HEK293 (cell line): ENCODE measurements at regions not wholly inside any gene's neighbourhood (a gene's known extent, or its start where the extent isn't known, plus 50 kb on each side); places are given as distances from the start of the nearest gene placed in this dataset.

Experiments
- KLF1 ChIP-seq: fragments of 450-650 bp; formaldehyde crosslinking; IDR thresholded peaks from 2 replicates; pipeline ENCODE4 v1.5.1; 2016; ENCODE audit warnings: missing biosample characterization, missing genetic modification characterization
- ZBTB7A ChIP-seq: fragments of 450-650 bp; formaldehyde crosslinking; IDR thresholded peaks from 2 replicates; pipeline ENCODE4 v1.5.1; 2016; ENCODE audit warnings: low read depth, missing biosample characterization, missing genetic modification characterization
- ZNF426 ChIP-seq: fragments of 450-650 bp; formaldehyde crosslinking; IDR thresholded peaks from 2 replicates; pipeline ENCODE4 v1.5.1; 2017; ENCODE audit warnings: missing biosample characterization, missing genetic modification characterization, mild to moderate bottlenecking, inconsistent platforms, moderate library complexity
- TF ChIP-seq, protein P1 (sequence below): fragments of 450-650 bp; formaldehyde crosslinking; IDR thresholded peaks from 2 replicates; pipeline ENCODE4 v1.5.1; 2016; ENCODE audit warnings: missing biosample characterization, missing genetic modification characterization
- TF ChIP-seq, protein P2 (sequence below): fragments of 450-650 bp; formaldehyde crosslinking; IDR thresholded peaks from 2 replicates; pipeline ENCODE4 v1.5.1; 2016; ENCODE audit warnings: missing biosample characterization, missing genetic modification characterization
- TF ChIP-seq, protein P3 (sequence below): fragments of 450-650 bp; formaldehyde crosslinking; IDR thresholded peaks from 2 replicates; pipeline ENCODE4 v1.5.1; 2016; ENCODE audit warnings: missing biosample characterization, missing genetic modification characterization

DNA sequence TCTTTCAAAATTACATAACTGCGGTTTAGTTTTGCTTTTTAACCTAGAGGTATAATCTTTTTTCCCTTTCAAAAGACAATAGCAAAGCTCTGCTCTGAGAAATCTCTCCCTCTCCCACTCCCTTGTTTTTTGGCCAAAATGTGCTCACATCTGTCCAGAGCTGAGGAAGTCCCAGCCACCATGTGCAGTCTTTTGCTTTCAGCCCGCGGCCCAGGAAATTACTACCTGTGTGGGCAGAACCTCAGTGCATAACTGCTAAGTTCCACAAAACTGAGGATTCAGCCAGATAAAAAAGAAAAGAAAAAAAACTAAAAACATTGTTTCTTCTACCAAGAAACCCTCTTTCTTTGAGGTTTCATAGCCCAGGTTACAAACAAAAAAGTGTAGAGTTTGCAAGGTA is 115.0 kb upstream of the HGF start:
- TF ChIP-seq, protein P1, sequence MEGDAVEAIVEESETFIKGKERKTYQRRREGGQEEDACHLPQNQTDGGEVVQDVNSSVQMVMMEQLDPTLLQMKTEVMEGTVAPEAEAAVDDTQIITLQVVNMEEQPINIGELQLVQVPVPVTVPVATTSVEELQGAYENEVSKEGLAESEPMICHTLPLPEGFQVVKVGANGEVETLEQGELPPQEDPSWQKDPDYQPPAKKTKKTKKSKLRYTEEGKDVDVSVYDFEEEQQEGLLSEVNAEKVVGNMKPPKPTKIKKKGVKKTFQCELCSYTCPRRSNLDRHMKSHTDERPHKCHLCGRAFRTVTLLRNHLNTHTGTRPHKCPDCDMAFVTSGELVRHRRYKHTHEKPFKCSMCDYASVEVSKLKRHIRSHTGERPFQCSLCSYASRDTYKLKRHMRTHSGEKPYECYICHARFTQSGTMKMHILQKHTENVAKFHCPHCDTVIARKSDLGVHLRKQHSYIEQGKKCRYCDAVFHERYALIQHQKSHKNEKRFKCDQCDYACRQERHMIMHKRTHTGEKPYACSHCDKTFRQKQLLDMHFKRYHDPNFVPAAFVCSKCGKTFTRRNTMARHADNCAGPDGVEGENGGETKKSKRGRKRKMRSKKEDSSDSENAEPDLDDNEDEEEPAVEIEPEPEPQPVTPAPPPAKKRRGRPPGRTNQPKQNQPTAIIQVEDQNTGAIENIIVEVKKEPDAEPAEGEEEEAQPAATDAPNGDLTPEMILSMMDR, result no peak
- TF ChIP-seq, protein P2, sequence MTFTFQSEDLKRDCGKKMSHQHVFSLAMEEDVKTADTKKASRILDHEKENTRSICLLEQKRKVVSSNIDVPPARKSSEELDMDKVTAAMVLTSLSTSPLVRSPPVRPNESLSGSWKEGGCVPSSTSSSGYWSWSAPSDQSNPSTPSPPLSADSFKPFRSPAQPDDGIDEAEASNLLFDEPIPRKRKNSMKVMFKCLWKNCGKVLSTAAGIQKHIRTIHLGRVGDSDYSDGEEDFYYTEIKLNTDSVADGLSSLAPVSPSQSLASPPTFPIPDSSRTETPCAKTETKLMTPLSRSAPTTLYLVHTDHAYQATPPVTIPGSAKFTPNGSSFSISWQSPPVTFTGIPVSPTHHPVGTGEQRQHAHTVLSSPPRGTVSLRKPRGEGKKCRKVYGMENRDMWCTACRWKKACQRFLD, result no peak
- TF ChIP-seq, protein P3, sequence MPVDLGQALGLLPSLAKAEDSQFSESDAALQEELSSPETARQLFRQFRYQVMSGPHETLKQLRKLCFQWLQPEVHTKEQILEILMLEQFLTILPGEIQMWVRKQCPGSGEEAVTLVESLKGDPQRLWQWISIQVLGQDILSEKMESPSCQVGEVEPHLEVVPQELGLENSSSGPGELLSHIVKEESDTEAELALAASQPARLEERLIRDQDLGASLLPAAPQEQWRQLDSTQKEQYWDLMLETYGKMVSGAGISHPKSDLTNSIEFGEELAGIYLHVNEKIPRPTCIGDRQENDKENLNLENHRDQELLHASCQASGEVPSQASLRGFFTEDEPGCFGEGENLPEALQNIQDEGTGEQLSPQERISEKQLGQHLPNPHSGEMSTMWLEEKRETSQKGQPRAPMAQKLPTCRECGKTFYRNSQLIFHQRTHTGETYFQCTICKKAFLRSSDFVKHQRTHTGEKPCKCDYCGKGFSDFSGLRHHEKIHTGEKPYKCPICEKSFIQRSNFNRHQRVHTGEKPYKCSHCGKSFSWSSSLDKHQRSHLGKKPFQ, result no peak
- TF ChIP-seq ZNF426 (tag by site-specific recombination), result no peak
- no peak for TF ChIP-seq KLF1 (tag by site-specific recombination)
- no peak for TF ChIP-seq ZBTB7A (tag by site-specific recombination)
